ENCODE measurements at regions not wholly inside any gene's neighbourhood (a gene's known extent, or its start where the extent isn't known, plus 50 kb on each side); places are given as distances from the start of the nearest gene placed in this dataset.
A peak's percentile ranks its signal among the peaks of the same experiment; 100 is the strongest.
"Not testable (repeated sequence)": the region's sequence is repeated elsewhere in the genome, so short reads cannot be mapped to it uniquely, and the experiment has no call there.

GRCh38 chr4:123526511-123526910, 129.9 kb downstream of the SPRY1 start:
- in situ Hi-C loops (cut with MboI; ENCODE audit: low pct_unique_long_range_greater_than_20kb in 2 of 9, low sequenced_read_pairs in 9 of 9, unreplicated experiment in 9 of 9): no loop called here
- ATAC-seq (replicated peaks in 6 of 8): no peak
- peaks cover 0 to 2% of the 10 kb centered on the region in 2 donors for H3K4me1 ChIP-seq (replicated peaks in 1 of 2)
- whole genome bisulfite sequencing, 10 experiments: 50 to 100% (median 60%) methylated on average over 1 to 2 of the region's 2 CpGs; no CpG with 5 or more reads in 4 of the 10 experiments
- H3K27ac ChIP-seq: no peak overlapping the region
- no peak overlapping the region for H3K4me3 ChIP-seq

GRCh38 chr4:123528501-123529277, 132.1 kb downstream of the SPRY1 start:
- 8 to 86% (median 50%) methylated on average over 1 to 3 of the region's 3 CpGs; no CpG with 5 or more reads in 1 of the 10 experiments for WGBS, 10 experiments
- peaks cover 0 to 2% of the 10 kb centered on the region in 2 donors for H3K4me1 ChIP-seq (replicated peaks in 1 of 2)
- no peak overlapping the region for H3K4me3 ChIP-seq
- in situ Hi-C loops (cut with MboI; ENCODE audit: low pct_unique_long_range_greater_than_20kb in 2 of 9, low sequenced_read_pairs in 9 of 9, unreplicated experiment in 9 of 9): no loop called here
- peak in 1 of 8 experiments; percentile 28 for ATAC-seq (replicated peaks in 6 of 8)
- no peak overlapping the region for H3K27ac ChIP-seq

DNA sequence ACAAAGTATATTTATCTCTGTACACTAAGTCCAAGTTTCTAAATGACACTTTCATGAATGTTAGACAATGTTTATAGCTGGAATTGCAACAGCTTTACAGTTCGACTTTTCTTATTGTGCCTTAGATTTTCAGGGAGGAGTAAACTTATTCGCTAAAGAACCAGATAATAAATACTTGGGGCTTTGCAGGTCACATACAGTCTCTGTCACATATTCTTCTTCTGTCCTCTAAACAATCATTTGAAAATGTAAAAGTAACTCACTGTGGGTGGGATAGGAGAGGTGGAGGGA, 132.6 kb downstream of the SPRY1 start:
- in situ Hi-C loops (cut with MboI; ENCODE audit: low pct_unique_long_range_greater_than_20kb in 2 of 9, low sequenced_read_pairs in 9 of 9, unreplicated experiment in 9 of 9): no loop called here
- H3K4me3 ChIP-seq: no peak overlapping the region
- no peak overlapping the region for H3K27ac ChIP-seq
- no peak for ATAC-seq (replicated peaks in 6 of 8)
- WGBS, 10 experiments: 50 to 100% (median 86%) methylated on average over 1 to 2 of the region's 2 CpGs; no CpG with 5 or more reads in 1 of the 10 experiments
- peaks cover 0 to 2% of the 10 kb centered on the region in 2 donors for H3K4me1 ChIP-seq (replicated peaks in 1 of 2)

DNA sequence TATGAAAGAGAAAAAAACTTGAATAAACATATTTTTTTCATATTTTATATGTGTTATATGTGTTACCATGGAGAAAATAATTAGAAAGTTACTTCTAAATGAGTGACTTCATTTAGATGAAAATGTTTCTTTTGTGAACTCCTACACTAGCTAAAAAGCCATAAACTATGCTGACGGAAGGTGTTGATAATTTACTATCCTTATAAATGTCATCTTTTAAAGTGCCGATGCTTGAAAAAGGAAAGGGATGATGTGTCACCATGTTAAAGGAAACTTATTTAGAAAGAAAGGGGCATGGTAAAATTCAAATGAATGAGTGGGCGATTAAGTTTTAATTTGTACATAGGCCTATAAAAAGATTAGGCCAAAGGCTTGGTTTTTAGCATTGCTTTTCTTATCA, 133.8 kb downstream of the SPRY1 start:
- ATAC-seq (replicated peaks in 6 of 8): no peak
- in situ Hi-C loops (cut with MboI; ENCODE audit: low pct_unique_long_range_greater_than_20kb in 2 of 9, low sequenced_read_pairs in 9 of 9, unreplicated experiment in 9 of 9): no loop called here
- Histone ChIP-seq H3K4me3 (no peak overlapping the region), H3K27ac (no peak overlapping the region), H3K4me1 (replicated peaks in 1 of 2) (peaks cover 0 to 2% of the 10 kb centered on the region in 2 donors)
- WGBS, 10 experiments: 40 to 83% (median 67%) methylated on average over 1 to 3 of the region's 3 CpGs

DNA sequence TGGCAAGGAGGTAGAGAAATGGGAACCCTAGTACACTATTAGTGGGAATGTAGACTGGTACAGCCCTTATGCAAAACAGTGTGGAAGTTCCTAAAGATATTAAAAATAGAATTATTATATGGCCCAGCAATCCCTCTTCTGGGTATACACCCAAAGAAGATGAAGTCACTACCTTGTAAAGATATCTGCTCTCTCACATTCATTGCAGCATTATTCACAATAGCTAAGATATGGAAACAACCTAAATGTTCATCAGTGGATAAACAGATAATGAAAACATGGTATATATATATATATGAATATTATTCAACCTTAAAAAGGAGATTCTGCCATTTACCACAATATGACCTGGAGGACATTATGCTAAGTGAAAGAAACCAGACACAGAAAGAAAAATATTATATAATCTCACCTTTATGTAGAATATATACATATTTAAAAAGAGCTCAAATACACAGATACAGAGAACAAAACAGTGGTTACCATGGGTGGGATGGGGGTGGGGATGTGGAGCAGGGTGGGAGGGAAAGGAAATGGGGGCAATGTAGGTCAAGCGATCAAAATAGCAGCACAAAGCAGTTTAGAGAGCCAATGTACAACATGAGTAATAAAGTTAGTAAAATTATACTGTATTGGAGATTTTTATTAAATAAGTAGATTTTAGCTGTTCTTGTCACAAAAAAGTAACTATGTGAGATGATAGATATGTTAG, 138.6 kb downstream of the SPRY1 start:
- WGBS, 10 experiments: 100% methylated on average over 1 of the region's 1 CpG; no CpG with 5 or more reads in 9 of the 10 experiments
- H3K4me1 ChIP-seq (replicated peaks in 1 of 2): peaks cover 0 to 2% of the 10 kb centered on the region in 2 donors
- ATAC-seq (replicated peaks in 6 of 8): no peak
- no peak overlapping the region for H3K4me3 ChIP-seq
- in situ Hi-C loops (cut with MboI; ENCODE audit: low pct_unique_long_range_greater_than_20kb in 2 of 9, low sequenced_read_pairs in 9 of 9, unreplicated experiment in 9 of 9): no loop called here
- H3K27ac ChIP-seq: no peak overlapping the region

GRCh38 chr4:123536225-123536624, 139.6 kb downstream of the SPRY1 start:
- H3K27ac ChIP-seq: no peak overlapping the region
- H3K4me1 ChIP-seq (replicated peaks in 1 of 2): no peaks in the 10 kb centered on the region
- no peak for ATAC-seq (replicated peaks in 6 of 8)
- H3K4me3 ChIP-seq: no peak overlapping the region
- in situ Hi-C loops (cut with MboI; ENCODE audit: low pct_unique_long_range_greater_than_20kb in 2 of 9, low sequenced_read_pairs in 9 of 9, unreplicated experiment in 9 of 9): no loop called here
- 59 to 93% (median 82%) methylated on average over 1 to 6 of the region's 6 CpGs; no CpG with 5 or more reads in 1 of the 10 experiments for WGBS, 10 experiments

GRCh38 chr4:123537906-123538402, 141.4 kb downstream of the SPRY1 start:
- ATAC-seq (replicated peaks in 6 of 8); H3K4me3 ChIP-seq; in situ Hi-C loops (cut with MboI; ENCODE audit: low pct_unique_long_range_greater_than_20kb in 2 of 9, low sequenced_read_pairs in 9 of 9, unreplicated experiment in 9 of 9); H3K4me1 ChIP-seq (replicated peaks in 1 of 2); H3K27ac ChIP-seq: not testable (repeated sequence)
- 95% methylated on average over 4 of the region's 39 CpGs; no CpG with 5 or more reads in 9 of the 10 experiments for WGBS, 10 experiments

- in situ Hi-C loops (cut with MboI; ENCODE audit: low pct_unique_long_range_greater_than_20kb in 2 of 9, low sequenced_read_pairs in 9 of 9, unreplicated experiment in 9 of 9): no loop called here
- ATAC-seq (replicated peaks in 6 of 8): peak in 2 of 8 experiments; percentile 19
- Histone ChIP-seq H3K27ac (no peak overlapping the region), H3K4me3 (no peak overlapping the region), H3K4me1 (replicated peaks in 1 of 2) (peaks cover 17 to 27% of the 10 kb centered on the region in 2 donors)
- WGBS, 10 experiments: 17 to 68% (median 37%) methylated on average over 2 to 7 of the region's 7 CpGs
These were observed 149.3 kb downstream of the SPRY1 start for GRCh38 chr4:123545667-123546572.

DNA sequence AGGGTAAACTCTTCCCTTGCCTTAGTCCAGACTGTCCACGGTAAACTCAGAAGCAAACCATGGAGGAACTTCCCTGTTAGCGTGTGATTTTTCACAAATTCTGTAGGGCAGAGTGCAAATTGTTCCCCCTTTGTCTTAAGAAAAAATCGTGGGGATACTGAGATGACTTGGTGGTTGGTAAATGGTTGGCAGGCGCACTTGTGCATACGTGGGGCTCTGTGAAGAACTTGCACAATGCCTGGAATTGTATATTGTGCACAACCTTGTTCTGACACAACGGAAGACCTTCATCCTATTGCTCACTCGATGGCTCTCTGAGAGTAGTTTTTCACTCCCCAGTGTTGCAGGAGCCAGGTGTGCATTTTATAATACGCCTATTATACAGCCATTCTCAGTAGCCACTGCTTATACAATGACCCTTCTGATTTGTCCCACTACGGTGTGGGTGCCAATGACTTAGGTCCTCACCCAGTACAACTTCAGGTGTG, 150.0 kb downstream of the SPRY1 start:
- Histone ChIP-seq H3K27ac (no peak overlapping the region), H3K4me3 (no peak overlapping the region), H3K4me1 (replicated peaks in 1 of 2) (peaks cover 17 to 27% of the 10 kb centered on the region in 2 donors)
- 43 to 80% (median 56%) methylated on average over 1 to 9 of the region's 9 CpGs; no CpG with 5 or more reads in 2 of the 10 experiments for WGBS, 10 experiments
- in situ Hi-C loops (cut with MboI; ENCODE audit: low pct_unique_long_range_greater_than_20kb in 2 of 9, low sequenced_read_pairs in 9 of 9, unreplicated experiment in 9 of 9): no loop called here
- no peak for ATAC-seq (replicated peaks in 6 of 8)

DNA sequence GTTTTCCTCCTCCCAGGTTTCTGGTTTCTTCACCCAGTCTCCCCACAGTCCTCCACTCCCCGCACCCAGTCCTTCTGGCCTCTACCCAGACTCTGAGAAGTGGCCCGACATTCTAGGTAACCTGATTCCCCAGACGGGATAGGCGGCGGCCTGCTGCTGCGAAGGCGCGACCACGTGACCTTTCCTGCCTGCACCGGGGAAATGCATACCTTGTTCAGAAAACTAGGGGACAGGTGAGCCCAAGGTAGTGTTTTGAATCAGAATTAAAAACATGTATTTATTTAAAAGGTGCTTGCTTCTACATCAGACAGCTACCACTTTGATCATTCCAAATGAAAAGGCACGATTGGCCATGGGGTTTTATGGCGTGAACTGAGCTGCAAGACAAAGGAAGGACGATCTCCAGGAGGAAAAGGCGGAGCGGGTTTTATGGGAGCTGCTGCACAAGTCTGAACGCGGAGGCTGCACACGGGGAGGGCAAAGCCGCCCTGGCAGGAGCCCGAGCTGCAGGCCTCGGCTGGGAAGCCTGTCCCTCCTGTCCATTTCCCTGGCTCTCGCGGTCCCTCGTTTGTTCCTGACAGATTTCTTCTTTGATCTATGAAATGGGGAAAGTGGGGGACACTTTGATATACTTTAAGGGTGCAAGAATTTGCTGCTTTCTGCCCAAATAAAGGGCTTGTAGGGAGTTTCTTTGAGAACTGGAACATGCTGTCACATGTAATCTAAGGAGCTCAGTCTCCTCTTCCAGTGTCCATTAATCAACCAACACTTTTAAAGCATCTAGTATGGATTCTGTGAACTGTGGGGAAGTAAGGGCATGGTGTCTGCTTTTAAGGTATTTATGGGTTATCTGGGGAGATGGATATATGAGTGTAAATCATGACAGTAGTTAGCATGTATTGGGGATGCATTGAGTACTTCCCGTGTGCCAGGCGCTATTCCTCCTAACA, 150.9 kb downstream of the SPRY1 start:
- peak in 4 of 8 experiments; percentile 32 to 65 (median 63) for ATAC-seq (replicated peaks in 6 of 8)
- WGBS, 10 experiments: 34 to 97% (median 77%) methylated on average over 2 to 22 of the region's 26 CpGs; no CpG with 5 or more reads in 2 of the 10 experiments
- Histone ChIP-seq H3K27ac (no peak overlapping the region), H3K4me3 (no peak overlapping the region), H3K4me1 (replicated peaks in 1 of 2) (peaks cover 17 to 27% of the 10 kb centered on the region in 2 donors)
- in situ Hi-C loops (cut with MboI; ENCODE audit: low pct_unique_long_range_greater_than_20kb in 2 of 9, low sequenced_read_pairs in 9 of 9, unreplicated experiment in 9 of 9): no loop called here

- Histone ChIP-seq H3K4me1 (replicated peaks in 1 of 2) (peaks cover 17 to 27% of the 10 kb centered on the region in 2 donors), H3K4me3 (no peak overlapping the region), H3K27ac (no peak overlapping the region)
- in situ Hi-C loops (cut with MboI; ENCODE audit: low pct_unique_long_range_greater_than_20kb in 2 of 9, low sequenced_read_pairs in 9 of 9, unreplicated experiment in 9 of 9): no loop called here
- WGBS, 10 experiments: 67 to 100% (median 81%) methylated on average over 1 to 4 of the region's 4 CpGs; no CpG with 5 or more reads in 6 of the 10 experiments
- peak in 3 of 8 experiments; percentile 9 to 19 (median 17) for ATAC-seq (replicated peaks in 6 of 8)
These were observed 156.7 kb downstream of the SPRY1 start for GRCh38 chr4:123553279-123553678.

All from motor neuron (in vitro differentiated cells).